ENCODE measurements at regions not wholly inside any gene's neighbourhood (a gene's known extent, or its start where the extent isn't known, plus 50 kb on each side); places are given as distances from the start of the nearest gene placed in this dataset.

- Mint-ChIP-seq H3K4me3 (no peak overlapping the region), H3K27me3 (ENCODE audit: insufficient read depth) (peaks cover 5% of the 10 kb centered on the region), H3K36me3 (ENCODE audit: low read depth) (no peaks in the 10 kb centered on the region; the same call in 1 of the 2 replicates), H3K27ac (no peak overlapping the region), H3K9me3 (peaks cover 46% of the 10 kb centered on the region), H3K4me1 (ENCODE audit: low read depth) (no peaks in the 10 kb centered on the region)
- DNase-seq: no peak
- TF ChIP-seq CTCF (IDR thresholded peaks at IDR 0.05): no peak
These were observed 134.7 kb upstream of the PPP2R2D start for GRCh38 chr10:131766096-131766495.

GRCh38 chr10:131767716-131768115 is 133.1 kb upstream of the PPP2R2D start:
- Mint-ChIP-seq H3K9me3 (peaks cover 53% of the 10 kb centered on the region), H3K4me3 (no peak overlapping the region), H3K36me3 (ENCODE audit: low read depth) (no peaks in the 10 kb centered on the region), H3K27ac (no peak overlapping the region), H3K4me1 (ENCODE audit: low read depth) (no peaks in the 10 kb centered on the region), H3K27me3 (ENCODE audit: insufficient read depth) (peaks cover 5% of the 10 kb centered on the region; the same call in 1 of the 2 replicates)
- DNase-seq: no peak
- TF ChIP-seq CTCF (IDR thresholded peaks at IDR 0.05): no peak

GRCh38 chr10:131769571-131770410 is 131.0 kb upstream of the PPP2R2D start:
- no peak for DNase-seq
- Mint-ChIP-seq H3K9me3 (peaks cover 58% of the 10 kb centered on the region), H3K36me3 (ENCODE audit: low read depth) (no peaks in the 10 kb centered on the region), H3K4me3 (no peak overlapping the region), H3K27ac (no peak overlapping the region), H3K4me1 (ENCODE audit: low read depth) (no peaks in the 10 kb centered on the region), H3K27me3 (ENCODE audit: insufficient read depth) (no peaks in the 10 kb centered on the region)
- TF ChIP-seq CTCF (IDR thresholded peaks at IDR 0.05): no peak

- Mint-ChIP-seq H3K27me3 (ENCODE audit: insufficient read depth) (no peaks in the 10 kb centered on the region), H3K9me3 (peaks cover 58% of the 10 kb centered on the region), H3K27ac (no peak overlapping the region), H3K36me3 (ENCODE audit: low read depth) (peaks cover 4% of the 10 kb centered on the region; the same call in 1 of the 2 replicates), H3K4me3 (no peak overlapping the region), H3K4me1 (ENCODE audit: low read depth) (no peaks in the 10 kb centered on the region)
- TF ChIP-seq CTCF (IDR thresholded peaks at IDR 0.05): no peak
- DNase-seq: no peak
These were observed 129.7 kb upstream of the PPP2R2D start for GRCh38 chr10:131770946-131771633.

GRCh38 chr10:131771634-131772358 is 129.0 kb upstream of the PPP2R2D start:
- Mint-ChIP-seq H3K27ac (no peak overlapping the region), H3K4me1 (ENCODE audit: low read depth) (no peaks in the 10 kb centered on the region), H3K36me3 (ENCODE audit: low read depth) (peaks cover 4% of the 10 kb centered on the region; the same call in 1 of the 2 replicates), H3K27me3 (ENCODE audit: insufficient read depth) (no peaks in the 10 kb centered on the region), H3K9me3 (peaks cover 65% of the 10 kb centered on the region), H3K4me3 (no peak overlapping the region)
- no peak for TF ChIP-seq CTCF (IDR thresholded peaks at IDR 0.05)
- no peak for DNase-seq
